Thyroid gland (tissue), 4 donors: ENCODE measurements at regions not wholly inside any gene's neighbourhood (a gene's known extent, or its start where the extent isn't known, plus 50 kb on each side); places are given as distances from the start of the nearest gene placed in this dataset.

ENCODE experiments used
- CTCF ChIP-seq, 6 experiments: fragments of 200-600 bp in 3 of 6; fragments of 450-650 bp in 3 of 6; sonication (generic) in 3 of 6; IDR thresholded peaks; one replicate each; pipeline ENCODE4 v1.5.1; 2016 to 2019; ENCODE audit warnings: antibody characterized with exemption in 6 of 6, mild to moderate bottlenecking in 2 of 6, inconsistent platforms in 1 of 6, moderate library complexity in 1 of 6
- POLR2A ChIP-seq, 2 donors: fragments of 450-650 bp; IDR thresholded peaks; one replicate each; pipeline ENCODE4 v1.6.1; 2017; ENCODE audit warnings: antibody characterized with exemption in 2 of 2, mild to moderate bottlenecking in 2 of 2, moderate library complexity in 1 of 2

- TF ChIP-seq CTCF (IDR thresholded peaks at IDR 0.05): no peak
- no peak for TF ChIP-seq POLR2A (IDR thresholded peaks at IDR 0.05)
Observed at GRCh38 chr11:112880495-112880894, 80.7 kb upstream of the NCAM1 start.
